ENCODE measurements at regions not wholly inside any gene's neighbourhood (a gene's known extent, or its start where the extent isn't known, plus 50 kb on each side); places are given as distances from the start of the nearest gene placed in this dataset.
"Not testable (repeated sequence)": the region's sequence is repeated elsewhere in the genome, so short reads cannot be mapped to it uniquely, and the experiment has no call there.

- 77 to 88% methylated on average over 1 of the region's 1 CpG for WGBS, 2 donors
- Histone ChIP-seq H3K9me3 (ENCODE audit: control insufficient read depth in 4 of 4, insufficient read depth in 3 of 4, low read length in 3 of 4) (no peaks in the 10 kb centered on the region), H3K27ac (ENCODE audit: low read depth in 1 of 2, low read length in 1 of 2) (no peak overlapping the region), H3K9ac (ENCODE audit: insufficient read depth in 1 of 2, low read length in 2 of 2) (no peak overlapping the region), H3K4me3 (no peak overlapping the region), H3K27me3 (ENCODE audit: control insufficient read depth in 3 of 3, insufficient read depth in 3 of 3, low read length in 2 of 3) (no peaks in the 10 kb centered on the region), H3K4me1 (ENCODE audit: control insufficient read depth in 5 of 5, insufficient read depth in 5 of 5, low read length in 5 of 5) (no peaks in the 10 kb centered on the region), H3K36me3 (ENCODE audit: control insufficient read depth in 4 of 4, insufficient read depth in 4 of 4, low read length in 4 of 4) (no peaks in the 10 kb centered on the region)
- no peak for TF ChIP-seq CTCF (IDR thresholded peaks at IDR 0.05; ENCODE audit: control extremely low read depth, extremely low read depth)
- ATAC-seq (ENCODE audit: insufficient read depth, low FRiP score) (no peak), DNase-seq (no peak)
Observed at GRCh38 chr12:71268598-71269280, 110.9 kb upstream of the TSPAN8 start.

GRCh38 chr12:71266606-71267005 is 108.8 kb upstream of the TSPAN8 start:
- H3K4me3 ChIP-seq: no peak overlapping the region
- H3K36me3 ChIP-seq (ENCODE audit: control insufficient read depth in 4 of 4, insufficient read depth in 4 of 4, low read length in 4 of 4): no peaks in the 10 kb centered on the region
- H3K9me3 ChIP-seq (ENCODE audit: control insufficient read depth in 4 of 4, insufficient read depth in 3 of 4, low read length in 3 of 4): no peaks in the 10 kb centered on the region
- ATAC-seq (ENCODE audit: insufficient read depth, low FRiP score): no peak
- 65 to 80% methylated on average over 4 of the region's 4 CpGs for WGBS, 2 donors
- no peaks in the 10 kb centered on the region for H3K27me3 ChIP-seq (ENCODE audit: control insufficient read depth in 3 of 3, insufficient read depth in 3 of 3, low read length in 2 of 3)
- no peak overlapping the region for H3K9ac ChIP-seq (ENCODE audit: insufficient read depth in 1 of 2, low read length in 2 of 2)
- peak in 2 of 3 donors; percentile 5 to 38 for DNase-seq
- no peak for TF ChIP-seq CTCF (IDR thresholded peaks at IDR 0.05; ENCODE audit: control extremely low read depth, extremely low read depth)
- no peaks in the 10 kb centered on the region for H3K4me1 ChIP-seq (ENCODE audit: control insufficient read depth in 5 of 5, insufficient read depth in 5 of 5, low read length in 5 of 5)
- no peak overlapping the region for H3K27ac ChIP-seq (ENCODE audit: low read depth in 1 of 2, low read length in 1 of 2)

GRCh38 chr12:71265731-71266130 is 107.9 kb upstream of the TSPAN8 start:
- H3K9me3 ChIP-seq (ENCODE audit: control insufficient read depth in 4 of 4, insufficient read depth in 3 of 4, low read length in 3 of 4); H3K4me3 ChIP-seq; H3K9ac ChIP-seq (ENCODE audit: insufficient read depth in 1 of 2, low read length in 2 of 2); H3K36me3 ChIP-seq (ENCODE audit: control insufficient read depth in 4 of 4, insufficient read depth in 4 of 4, low read length in 4 of 4); DNase-seq; H3K27me3 ChIP-seq (ENCODE audit: control insufficient read depth in 3 of 3, insufficient read depth in 3 of 3, low read length in 2 of 3); H3K27ac ChIP-seq (ENCODE audit: low read depth in 1 of 2, low read length in 1 of 2); H3K4me1 ChIP-seq (ENCODE audit: control insufficient read depth in 5 of 5, insufficient read depth in 5 of 5, low read length in 5 of 5); ATAC-seq (ENCODE audit: insufficient read depth, low FRiP score): not testable (repeated sequence)
- WGBS, 2 donors: 85 to 94% methylated on average over 1 of the region's 3 CpGs

- ATAC-seq (ENCODE audit: insufficient read depth, low FRiP score) (no peak), DNase-seq (no peak)
- Histone ChIP-seq H3K27ac (ENCODE audit: low read depth in 1 of 2, low read length in 1 of 2) (no peak overlapping the region), H3K4me3 (no peak overlapping the region), H3K4me1 (ENCODE audit: control insufficient read depth in 5 of 5, insufficient read depth in 5 of 5, low read length in 5 of 5) (no peaks in the 10 kb centered on the region), H3K36me3 (ENCODE audit: control insufficient read depth in 4 of 4, insufficient read depth in 4 of 4, low read length in 4 of 4) (no peaks in the 10 kb centered on the region), H3K9ac (ENCODE audit: insufficient read depth in 1 of 2, low read length in 2 of 2) (no peak overlapping the region), H3K9me3 (ENCODE audit: control insufficient read depth in 4 of 4, insufficient read depth in 3 of 4, low read length in 3 of 4) (no peaks in the 10 kb centered on the region), H3K27me3 (ENCODE audit: control insufficient read depth in 3 of 3, insufficient read depth in 3 of 3, low read length in 2 of 3) (no peaks in the 10 kb centered on the region)
- no peak for TF ChIP-seq CTCF (IDR thresholded peaks at IDR 0.05; ENCODE audit: control extremely low read depth, extremely low read depth)
- WGBS, 2 donors: 90 to 92% methylated on average over 3 of the region's 3 CpGs
Observed at GRCh38 chr12:71262466-71262865, 104.7 kb upstream of the TSPAN8 start.
